Esophagus muscularis mucosa (tissue), 4 donors: ENCODE measurements at regions not wholly inside any gene's neighbourhood (a gene's known extent, or its start where the extent isn't known, plus 50 kb on each side); places are given as distances from the start of the nearest gene placed in this dataset.
A peak's percentile ranks its signal among the peaks of the same experiment; 100 is the strongest.
"Not testable (repeated sequence)": the region's sequence is repeated elsewhere in the genome, so short reads cannot be mapped to it uniquely, and the experiment has no call there.

Experiments
- DNase-seq: peaks from one replicate; pipeline ENCODE4 v3.0.0-alpha.2; 2017; ENCODE audit errors: extremely low spot score
- H3K27ac ChIP-seq, 4 donors: fragments of 200-600 bp; sonication (generic); replicated peaks in 1 of 4; 1 replicate in 3 of 4; 2 replicates in 1 of 4; pipeline ENCODE4 v1.5.1; 2016 to 2019; ENCODE audit warnings: mild to moderate bottlenecking in 1 of 4
- H3K27me3 ChIP-seq, 4 donors: fragments of 200-600 bp; sonication (generic); one replicate each; pipeline versions ENCODE4 v1.5.1 to v1.6.0; 2016 to 2019
- H3K36me3 ChIP-seq, 4 donors: fragments of 200-600 bp; sonication (generic); one replicate each; pipeline ENCODE4 v1.5.1; 2016 to 2019
- H3K4me1 ChIP-seq, 4 donors: fragments of 200-600 bp; sonication (generic); one replicate each; pipeline ENCODE4 v1.5.1; 2016 to 2019
- H3K4me3 ChIP-seq, 4 donors: fragments of 200-600 bp; sonication (generic); 1 replicate in 2 of 4; 2 replicates in 2 of 4; pipeline ENCODE4 v1.5.1; 2016 to 2019; ENCODE audit warnings: mild to moderate bottlenecking in 4 of 4, moderate library complexity in 1 of 4
- H3K9me3 ChIP-seq, 4 donors: fragments of 200-600 bp; sonication (generic); 1 replicate in 3 of 4; 2 replicates in 1 of 4; pipeline ENCODE4 v1.5.1; 2016 to 2019
- CTCF ChIP-seq, 3 experiments: fragments of 200-600 bp in 2 of 3; fragments of 450-650 bp in 1 of 3; sonication (generic) in 2 of 3; IDR thresholded peaks; one replicate each; pipeline ENCODE4 v1.5.1; 2017 to 2019; ENCODE audit warnings: antibody characterized with exemption in 3 of 3, mild to moderate bottlenecking in 2 of 3, moderate library complexity in 1 of 3
- EP300 ChIP-seq: sonication (generic); formaldehyde crosslinking; IDR thresholded peaks from one replicate; pipeline ENCODE4 v1.6.1; 2017; ENCODE audit warnings: antibody characterized with exemption
- POLR2A ChIP-seq: fragments of 450-650 bp; IDR thresholded peaks from one replicate; pipeline ENCODE4 v1.6.1; 2017; ENCODE audit warnings: antibody characterized with exemption, moderate library complexity, mild to moderate bottlenecking, low read depth
- POLR2AphosphoS5 ChIP-seq, 2 donors: sonication (generic); formaldehyde crosslinking; IDR thresholded peaks; one replicate each; pipeline ENCODE4 v1.6.1; 2017; ENCODE audit warnings: antibody characterized with exemption in 2 of 2
- WGBS: methylation state at CpG from one replicate; pipeline ENCODE4 v1.1.5; 2018; 5-methylcytosine and 5-hydroxymethylcytosine counted together
- intact Hi-C: fragments of 100-400 bp; cut with DNase I; formaldehyde crosslinking; loops from one replicate; pipeline ENCODE4 v1.15.1; 2023

- H3K4me1 ChIP-seq, intact Hi-C loops, H3K27me3 ChIP-seq, H3K36me3 ChIP-seq, H3K9me3 ChIP-seq: not testable (repeated sequence)
- WGBS, result no CpG with 5 or more reads among the region's 62 CpGs
- H3K4me3 ChIP-seq, result peak overlapping the region; percentile 60 to 80 (median 66)
- peak overlapping the region; percentile 78 to 82 (median 80) for H3K27ac ChIP-seq
- peak; percentile 95 for DNase-seq
These were observed 124.5 kb upstream of the PTPN20 start for GRCh38 chr10:46786518-46787320.

GRCh38 chr10:46787321-46787615 lies 124.0 kb upstream of the PTPN20 start:
- no peaks in the 10 kb centered on the region for H3K9me3 ChIP-seq
- H3K4me1 ChIP-seq, result peaks cover 0 to 6% (median 2%) of the 10 kb centered on the region in 4 donors
- no peaks in the 10 kb centered on the region for H3K27me3 ChIP-seq
- no peak for TF ChIP-seq CTCF (IDR thresholded peaks at IDR 0.05)
- no peak for TF ChIP-seq POLR2AphosphoS5 (IDR thresholded peaks at IDR 0.05)
- no peak for TF ChIP-seq EP300
- no peak for TF ChIP-seq POLR2A
- peak overlapping the region; percentile 60 to 80 (median 66) for H3K4me3 ChIP-seq
- 4% methylated on average over 4 of the region's 6 CpGs for WGBS
- peak overlapping the region; percentile 78 to 82 (median 80) for H3K27ac ChIP-seq
- intact Hi-C loops, result no loop called here
- no peaks in the 10 kb centered on the region for H3K36me3 ChIP-seq
- DNase-seq, result no peak

GRCh38 chr10:46792657-46793357 lies 118.4 kb upstream of the PTPN20 start:
- H3K27ac ChIP-seq, DNase-seq, H3K4me3 ChIP-seq, intact Hi-C loops, H3K4me1 ChIP-seq, H3K27me3 ChIP-seq, H3K9me3 ChIP-seq: not testable (repeated sequence)
- peaks cover 0 to 14% (median 7%) of the 10 kb centered on the region in 4 donors for H3K36me3 ChIP-seq
- WGBS, result 95% methylated on average over 3 of the region's 6 CpGs

- 75% methylated on average over 4 of the region's 4 CpGs for WGBS
- H3K27ac ChIP-seq, DNase-seq, intact Hi-C loops, H3K27me3 ChIP-seq, H3K4me3 ChIP-seq, H3K9me3 ChIP-seq, H3K4me1 ChIP-seq: not testable (repeated sequence)
- peaks cover 0 to 16% (median 7%) of the 10 kb centered on the region in 4 donors for H3K36me3 ChIP-seq
These were observed 114.9 kb upstream of the PTPN20 start for GRCh38 chr10:46796351-46796750.

GRCh38 chr10:46802010-46802409 lies 109.2 kb upstream of the PTPN20 start:
- 71% methylated on average over 1 of the region's 1 CpG for WGBS
- H3K9me3 ChIP-seq, H3K27me3 ChIP-seq, H3K4me1 ChIP-seq, intact Hi-C loops, H3K4me3 ChIP-seq, DNase-seq, H3K27ac ChIP-seq, H3K36me3 ChIP-seq: not testable (repeated sequence)

- H3K4me3 ChIP-seq, H3K36me3 ChIP-seq, intact Hi-C loops, H3K4me1 ChIP-seq, H3K27ac ChIP-seq, H3K9me3 ChIP-seq, H3K27me3 ChIP-seq, DNase-seq: not testable (repeated sequence)
- 100% methylated on average over 1 of the region's 1 CpG for WGBS
These were observed 108.1 kb upstream of the PTPN20 start for GRCh38 chr10:46803082-46803481.

- H3K36me3 ChIP-seq, H3K27me3 ChIP-seq, intact Hi-C loops, H3K9me3 ChIP-seq, H3K27ac ChIP-seq, H3K4me1 ChIP-seq, H3K4me3 ChIP-seq, DNase-seq: not testable (repeated sequence)
- WGBS, result 100% methylated on average over 1 of the region's 3 CpGs
These were observed 101.0 kb upstream of the PTPN20 start for GRCh38 chr10:46810222-46810621.

GRCh38 chr10:46816126-46816525 lies 95.1 kb upstream of the PTPN20 start:
- H3K27me3 ChIP-seq, H3K4me3 ChIP-seq, H3K4me1 ChIP-seq, intact Hi-C loops, DNase-seq, H3K9me3 ChIP-seq, H3K27ac ChIP-seq, H3K36me3 ChIP-seq: not testable (repeated sequence)
- WGBS, result 89% methylated on average over 7 of the region's 18 CpGs

- peak; percentile 55 for DNase-seq
- H3K27ac ChIP-seq, H3K4me3 ChIP-seq, H3K9me3 ChIP-seq, H3K4me1 ChIP-seq, intact Hi-C loops, H3K27me3 ChIP-seq, H3K36me3 ChIP-seq: not testable (repeated sequence)
- WGBS, result no CpG with 5 or more reads among the region's 11 CpGs
These were observed 70.7 kb upstream of the PTPN20 start for GRCh38 chr10:46840393-46841050.

GRCh38 chr10:46841051-46841593 lies 70.1 kb upstream of the PTPN20 start:
- DNase-seq, H3K4me3 ChIP-seq, H3K36me3 ChIP-seq, H3K27ac ChIP-seq, H3K9me3 ChIP-seq, H3K27me3 ChIP-seq, intact Hi-C loops, H3K4me1 ChIP-seq: not testable (repeated sequence)
- no CpG with 5 or more reads among the region's 10 CpGs for WGBS

- DNase-seq, H3K9me3 ChIP-seq, intact Hi-C loops, H3K27me3 ChIP-seq, H3K4me3 ChIP-seq, H3K4me1 ChIP-seq, H3K36me3 ChIP-seq, H3K27ac ChIP-seq: not testable (repeated sequence)
- 92% methylated on average over 2 of the region's 2 CpGs for WGBS
These were observed 66.0 kb upstream of the PTPN20 start for GRCh38 chr10:46845194-46845593.
